HG03039 (cell line): ENCODE measurements at regions not wholly inside any gene's neighbourhood (a gene's known extent, or its start where the extent isn't known, plus 50 kb on each side); places are given as distances from the start of the nearest gene placed in this dataset.

Experiments used
- ATAC-seq: cut with Tn5 transposase; IDR thresholded peaks from one replicate; pipeline ENCODE4 v1.9.1; 2021; ENCODE audit warnings: mild to moderate bottlenecking, moderate library complexity; ENCODE audit not compliant: unreplicated experiment

DNA sequence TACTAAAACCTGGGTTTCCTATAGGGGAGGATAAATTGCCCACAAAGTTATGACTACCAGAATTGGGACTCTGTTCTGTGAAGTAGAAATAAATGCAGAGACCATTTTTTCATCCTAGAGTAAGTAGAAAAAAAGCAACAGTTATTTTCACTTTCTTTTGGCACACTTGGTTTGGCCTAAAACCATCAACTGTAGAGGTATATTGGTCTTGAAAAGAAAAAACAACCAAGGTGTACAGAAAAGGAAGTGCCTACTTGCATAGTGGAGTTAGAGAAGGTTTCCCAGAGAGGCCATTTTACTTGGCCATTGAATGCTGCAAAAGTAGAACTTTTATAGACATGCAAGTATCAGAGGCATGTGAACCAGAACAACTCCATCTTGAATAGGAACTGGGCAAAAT, 89.4 kb upstream of the TACR1 start:
- no peak for ATAC-seq

DNA sequence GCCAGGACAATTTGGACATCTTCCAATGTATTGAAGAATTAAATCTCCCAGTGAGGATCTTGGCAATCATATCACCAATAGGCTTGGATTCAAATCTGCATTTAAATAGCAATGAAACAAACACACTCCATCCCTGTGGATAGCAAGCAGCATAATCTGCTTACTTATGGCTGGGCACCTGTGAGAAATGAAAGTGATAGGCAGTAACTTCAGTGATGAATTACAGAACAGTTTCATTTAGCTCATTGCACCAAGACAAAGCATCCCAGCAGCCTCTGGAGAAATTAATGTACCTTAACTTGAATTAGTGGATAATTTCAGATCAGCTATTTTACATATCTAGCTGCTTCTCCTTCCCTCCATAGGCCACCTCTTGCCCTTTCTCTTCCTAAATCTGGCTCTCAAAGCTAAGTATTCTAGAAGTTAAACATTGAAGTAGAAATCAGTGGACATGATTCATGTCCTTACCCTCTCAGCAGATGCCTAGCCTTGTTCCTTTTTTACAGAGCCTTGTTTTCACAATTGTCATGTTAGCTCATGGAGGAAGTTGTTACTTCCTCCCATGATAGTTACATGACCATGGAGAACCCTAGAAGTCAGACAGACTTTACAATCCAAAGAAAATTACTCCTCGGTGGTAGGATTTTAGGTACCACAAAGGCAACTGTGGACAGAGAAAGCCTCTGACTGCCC, 88.5 kb upstream of the TACR1 start:
- no peak for ATAC-seq

DNA sequence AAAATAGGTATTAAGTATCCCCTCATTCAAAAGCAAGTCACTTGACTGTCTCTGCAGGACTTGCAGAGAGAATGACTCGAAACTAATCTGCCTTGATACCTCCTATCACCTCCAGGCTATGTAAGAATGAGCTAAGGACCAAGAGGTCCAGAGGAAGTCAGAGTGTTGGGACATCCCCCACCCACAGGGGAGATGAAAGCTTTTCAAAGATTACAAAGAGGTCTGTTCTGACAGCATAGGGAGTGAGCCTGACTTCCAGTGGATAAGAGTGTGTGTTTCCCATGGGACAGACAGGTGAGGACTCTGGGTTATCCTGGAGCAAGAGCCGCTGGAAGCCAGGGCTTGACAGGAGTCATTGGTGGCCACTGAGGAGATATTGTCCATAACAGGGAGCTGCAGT, 85.0 kb upstream of the TACR1 start:
- no peak for ATAC-seq

GRCh38 chr2:75278821-75279379, 79.6 kb upstream of the TACR1 start:
- ATAC-seq = no peak

DNA sequence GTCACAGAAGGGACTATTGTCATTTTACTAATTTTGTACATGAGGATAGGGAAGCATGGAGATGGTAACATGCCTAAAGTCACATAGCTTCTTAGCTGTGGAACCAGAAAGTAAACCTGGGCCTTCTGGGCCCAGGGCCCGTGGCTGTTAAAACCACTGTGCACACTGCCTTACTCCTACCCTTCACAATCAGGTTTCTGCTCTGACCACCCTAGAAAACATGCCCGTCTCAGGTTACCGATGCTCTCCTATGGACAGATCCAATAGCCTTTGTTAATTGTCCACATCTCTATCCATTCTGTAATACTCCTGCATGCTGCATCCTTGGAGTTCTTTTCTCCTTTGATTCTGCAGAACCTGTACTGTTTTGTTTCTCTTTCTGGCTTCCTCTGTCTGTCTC, 79.0 kb upstream of the TACR1 start:
- ATAC-seq = no peak

- no peak for ATAC-seq
These were observed 77.8 kb upstream of the TACR1 start for GRCh38 chr2:75277111-75277510.

GRCh38 chr2:75276093-75277029, 77.0 kb upstream of the TACR1 start:
- no peak for ATAC-seq

DNA sequence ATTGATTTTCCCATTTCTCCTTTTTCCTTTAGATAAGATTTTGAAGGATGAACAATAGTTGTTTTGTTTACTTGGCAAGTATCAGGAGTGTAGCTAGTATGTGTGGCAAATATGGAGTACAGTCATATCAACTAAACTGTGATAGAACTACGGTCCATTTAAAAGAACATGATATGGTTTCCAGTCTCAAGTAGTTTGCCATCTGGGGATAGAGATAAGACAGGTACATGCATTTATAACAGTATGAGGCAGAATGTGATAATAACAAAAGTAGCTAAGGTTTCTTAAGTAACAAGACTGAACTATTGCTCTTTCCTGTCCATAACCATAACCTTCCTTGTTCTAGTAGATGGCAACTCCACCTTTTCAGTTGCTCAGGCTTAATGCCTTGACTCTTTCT, 75.6 kb upstream of the TACR1 start:
- no peak for ATAC-seq

DNA sequence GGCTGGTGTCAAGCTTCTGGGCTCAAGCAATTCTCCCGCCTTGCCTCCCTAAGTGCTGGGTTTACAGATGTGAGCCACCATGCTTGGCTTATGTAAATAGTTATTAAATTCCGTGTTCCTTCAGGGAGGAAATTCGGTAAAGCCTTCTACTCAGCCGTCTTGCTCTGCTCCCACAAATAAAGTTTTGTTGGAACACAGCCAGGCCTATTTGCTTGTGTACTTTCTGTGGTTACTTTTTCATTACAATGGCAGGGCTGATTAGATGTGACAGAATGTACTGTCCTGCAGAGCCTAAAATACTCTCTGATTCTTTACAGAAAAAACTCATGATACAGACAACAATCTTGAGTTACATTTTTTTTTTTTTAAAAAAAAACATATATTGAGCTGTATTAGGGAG, 68.8 kb upstream of the TACR1 start:
- no peak for ATAC-seq

DNA sequence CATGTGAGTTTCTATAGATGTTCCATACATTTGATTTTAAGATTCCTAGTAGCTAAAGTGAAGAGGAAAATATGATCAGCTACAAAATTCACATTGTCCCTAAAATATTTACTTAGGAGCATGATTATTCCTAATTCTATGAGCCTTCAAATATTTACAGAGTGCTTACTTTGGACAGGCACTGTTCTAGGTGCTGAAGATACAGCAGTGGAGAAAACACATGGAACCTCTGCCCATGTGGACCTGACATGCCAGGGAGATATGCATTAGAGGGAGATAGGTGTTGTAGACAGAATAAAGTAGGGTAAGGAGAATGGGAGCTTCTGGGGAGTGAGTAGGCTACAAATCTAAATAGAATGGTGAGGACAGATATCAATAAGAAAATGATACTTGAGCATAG, 62.6 kb upstream of the TACR1 start:
- ATAC-seq = no peak

- ATAC-seq = no peak
These were observed 61.6 kb upstream of the TACR1 start for GRCh38 chr2:75260946-75261345.

- no peak for ATAC-seq
These were observed 59.3 kb upstream of the TACR1 start for GRCh38 chr2:75258620-75259019.

DNA sequence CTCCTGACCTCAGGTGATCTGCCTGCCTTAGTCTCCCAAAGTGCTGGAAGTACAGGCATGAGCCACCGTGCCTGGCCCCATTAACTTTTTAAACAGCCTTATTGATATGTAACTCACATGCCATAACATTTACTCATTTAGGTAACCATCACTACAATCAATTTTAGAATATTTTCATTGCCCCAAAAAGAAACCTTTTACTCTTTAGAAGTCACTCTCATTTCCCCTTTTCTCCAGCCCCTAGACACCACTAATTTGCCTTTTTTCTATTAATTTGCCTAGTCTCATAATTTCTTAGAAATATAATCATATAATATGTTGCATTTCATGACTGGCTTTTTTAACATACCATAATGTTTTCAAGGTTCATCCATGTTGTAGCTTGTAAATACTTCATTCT, 57.2 kb upstream of the TACR1 start:
- no peak for ATAC-seq

GRCh38 chr2:75253526-75253925, 54.2 kb upstream of the TACR1 start:
- ATAC-seq = no peak

DNA sequence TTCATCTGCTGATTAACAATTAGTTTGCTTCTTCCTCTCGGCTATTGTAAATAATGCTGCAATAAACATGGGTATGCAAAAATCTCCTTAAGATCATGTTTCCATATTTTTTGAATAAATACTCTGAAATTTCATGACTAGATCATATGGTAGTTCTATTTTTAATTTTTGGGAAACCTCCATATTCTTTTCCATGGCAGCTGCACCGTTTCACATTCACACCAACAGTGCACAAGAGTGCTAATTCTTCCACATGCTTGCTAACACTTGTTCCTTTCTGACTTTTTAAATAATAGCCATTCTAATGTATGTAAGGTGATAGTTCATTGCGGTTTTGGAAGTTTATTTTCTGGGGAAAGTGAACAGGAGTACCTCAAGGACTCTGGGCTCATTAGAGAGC, 52.6 kb upstream of the TACR1 start:
- no peak for ATAC-seq
